ENCODE measurements at regions not wholly inside any gene's neighbourhood (a gene's known extent, or its start where the extent isn't known, plus 50 kb on each side); places are given as distances from the start of the nearest gene placed in this dataset.

- no peak for DNase-seq (ENCODE audit: low spot score)
These were observed 281.3 kb upstream of the IGFBP3 start for GRCh38 chr7:46202379-46202778.

GRCh38 chr7:46201961-46202360 is 280.9 kb upstream of the IGFBP3 start:
- DNase-seq (ENCODE audit: low spot score): no peak

GRCh38 chr7:46198701-46199100 is 277.6 kb upstream of the IGFBP3 start:
- no peak for DNase-seq (ENCODE audit: low spot score)

- no peak for DNase-seq (ENCODE audit: low spot score)
These were observed 276.9 kb upstream of the IGFBP3 start for GRCh38 chr7:46197785-46198540.

GRCh38 chr7:46195934-46196333 is 274.9 kb upstream of the IGFBP3 start:
- DNase-seq (ENCODE audit: low spot score): no peak

- DNase-seq (ENCODE audit: low spot score): no peak
These were observed 271.2 kb upstream of the IGFBP3 start for GRCh38 chr7:46192271-46192670.

GRCh38 chr7:46191776-46192175 is 270.7 kb upstream of the IGFBP3 start:
- no peak for DNase-seq (ENCODE audit: low spot score)

- DNase-seq (ENCODE audit: low spot score): no peak
These were observed 270.2 kb upstream of the IGFBP3 start for GRCh38 chr7:46191296-46191695.

- DNase-seq (ENCODE audit: low spot score): no peak
These were observed 268.3 kb upstream of the IGFBP3 start for GRCh38 chr7:46189255-46189790.

- no peak for DNase-seq (ENCODE audit: low spot score)
These were observed 265.1 kb upstream of the IGFBP3 start for GRCh38 chr7:46186131-46186530.

- no peak for DNase-seq (ENCODE audit: low spot score)
These were observed 258.1 kb upstream of the IGFBP3 start for GRCh38 chr7:46179061-46179610.

- no peak for DNase-seq (ENCODE audit: low spot score)
These were observed 257.6 kb upstream of the IGFBP3 start for GRCh38 chr7:46178661-46179060.

GRCh38 chr7:46177821-46178220 is 256.7 kb upstream of the IGFBP3 start:
- no peak for DNase-seq (ENCODE audit: low spot score)

GRCh38 chr7:46175221-46175620 is 254.1 kb upstream of the IGFBP3 start:
- no peak for DNase-seq (ENCODE audit: low spot score)

GRCh38 chr7:46174196-46174580 is 253.1 kb upstream of the IGFBP3 start:
- no peak for DNase-seq (ENCODE audit: low spot score)

- no peak for DNase-seq (ENCODE audit: low spot score)
These were observed 252.6 kb upstream of the IGFBP3 start for GRCh38 chr7:46173476-46174195.

- no peak for DNase-seq (ENCODE audit: low spot score)
These were observed 249.7 kb upstream of the IGFBP3 start for GRCh38 chr7:46170792-46171191.

GRCh38 chr7:46170021-46170420 is 248.9 kb upstream of the IGFBP3 start:
- DNase-seq (ENCODE audit: low spot score): no peak

GRCh38 chr7:46169384-46169755 is 248.3 kb upstream of the IGFBP3 start:
- DNase-seq (ENCODE audit: low spot score): no peak

- DNase-seq (ENCODE audit: low spot score): no peak
These were observed 247.8 kb upstream of the IGFBP3 start for GRCh38 chr7:46168671-46169383.

GRCh38 chr7:46168231-46168630 is 247.2 kb upstream of the IGFBP3 start:
- DNase-seq (ENCODE audit: low spot score): no peak

- no peak for DNase-seq (ENCODE audit: low spot score)
These were observed 244.2 kb upstream of the IGFBP3 start for GRCh38 chr7:46165276-46165675.

GRCh38 chr7:46164629-46165028 is 243.6 kb upstream of the IGFBP3 start:
- no peak for DNase-seq (ENCODE audit: low spot score)

Measured in germinal center (tissue), 1 donor.